Spinal cord (tissue), 9 donors: ENCODE measurements at regions not wholly inside any gene's neighbourhood (a gene's known extent, or its start where the extent isn't known, plus 50 kb on each side); places are given as distances from the start of the nearest gene placed in this dataset.

Experiments used
- DNase-seq, 6 donors: peaks; one replicate each; pipeline versions ENCODE4 v3.0.0 to v3.0.0-alpha.2; 2013 to 2015; ENCODE audit warnings: low spot score in 6 of 6, low read depth in 4 of 6
- H3K27ac ChIP-seq: one replicate; pipeline ENCODE4 v1.5.1; 2013; ENCODE audit warnings: low read depth, low read length, control low read depth
- H3K27me3 ChIP-seq: one replicate; pipeline ENCODE4 v1.6.1; 2013; ENCODE audit warnings: low read length; ENCODE audit not compliant: control insufficient read depth, insufficient read depth
- H3K36me3 ChIP-seq: one replicate; pipeline ENCODE4 v1.6.1; 2013; ENCODE audit warnings: low read length; ENCODE audit not compliant: control insufficient read depth, insufficient read depth
- H3K4me1 ChIP-seq: one replicate; pipeline ENCODE4 v1.6.1; 2013; ENCODE audit warnings: low read length; ENCODE audit not compliant: control insufficient read depth, insufficient read depth
- H3K4me3 ChIP-seq: one replicate; pipeline ENCODE4 v1.5.1; 2013; ENCODE audit warnings: low read depth, low read length, control low read depth
- H3K9me3 ChIP-seq: one replicate; pipeline ENCODE4 v1.6.1; 2013; ENCODE audit warnings: low read length; ENCODE audit not compliant: control insufficient read depth, insufficient read depth
- WGBS: methylation state at CpG from one replicate; pipeline ENCODE4 v1.1.5; 2013; ENCODE audit warnings: missing lambda C conversion rate; ENCODE audit not compliant: insufficient coverage; 5-methylcytosine and 5-hydroxymethylcytosine counted together
- donor health status: healthy.

DNA sequence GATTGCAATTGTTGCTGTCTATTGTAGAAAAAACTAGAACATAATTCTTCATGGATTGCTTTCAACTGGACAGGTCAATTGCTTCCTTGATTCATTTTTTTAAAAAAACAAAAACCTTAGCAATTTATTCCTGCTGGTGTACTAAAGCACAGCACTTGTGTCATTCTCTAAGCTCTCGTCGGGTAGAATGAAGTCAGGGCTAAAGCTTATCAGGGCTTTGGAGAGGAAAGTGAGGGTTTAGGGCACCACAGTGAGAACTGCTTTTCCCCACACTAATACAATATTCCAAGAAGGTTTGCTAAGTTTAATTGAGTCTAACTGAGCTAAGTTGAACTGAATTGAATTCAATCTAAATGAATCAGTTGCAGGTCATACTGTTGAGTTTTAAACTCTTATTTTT is 76.4 kb upstream of the TLR3 start:
- H3K4me1 ChIP-seq = no peaks in the 10 kb centered on the region
- no CpG with 5 or more reads among the region's 2 CpGs for WGBS
- no peak overlapping the region for H3K4me3 ChIP-seq
- no peaks in the 10 kb centered on the region for H3K9me3 ChIP-seq
- no peaks in the 10 kb centered on the region for H3K27me3 ChIP-seq
- DNase-seq = peak in 1 of 6 donors; percentile 6
- H3K27ac ChIP-seq = no peak overlapping the region
- no peaks in the 10 kb centered on the region for H3K36me3 ChIP-seq

GRCh38 chr4:185993328-185993973 is 75.5 kb upstream of the TLR3 start:
- 83% methylated on average over 6 of the region's 6 CpGs for WGBS

GRCh38 chr4:185994750-185995149 is 74.2 kb upstream of the TLR3 start:
- H3K36me3 ChIP-seq = no peaks in the 10 kb centered on the region
- DNase-seq = no peak
- no peaks in the 10 kb centered on the region for H3K27me3 ChIP-seq
- H3K4me3 ChIP-seq = no peak overlapping the region
- H3K27ac ChIP-seq = no peak overlapping the region
- WGBS = no CpG with 5 or more reads among the region's 1 CpG
- no peaks in the 10 kb centered on the region for H3K9me3 ChIP-seq
- H3K4me1 ChIP-seq = no peaks in the 10 kb centered on the region

More at GRCh38 chr4:185993328-185993973, 75.5 kb upstream of the TLR3 start:
- no peak overlapping the region for H3K4me3 ChIP-seq
- H3K4me1 ChIP-seq = no peaks in the 10 kb centered on the region
- H3K9me3 ChIP-seq = no peaks in the 10 kb centered on the region
- no peaks in the 10 kb centered on the region for H3K36me3 ChIP-seq
- DNase-seq = no peak
- H3K27me3 ChIP-seq = no peaks in the 10 kb centered on the region
- no peak overlapping the region for H3K27ac ChIP-seq

DNA sequence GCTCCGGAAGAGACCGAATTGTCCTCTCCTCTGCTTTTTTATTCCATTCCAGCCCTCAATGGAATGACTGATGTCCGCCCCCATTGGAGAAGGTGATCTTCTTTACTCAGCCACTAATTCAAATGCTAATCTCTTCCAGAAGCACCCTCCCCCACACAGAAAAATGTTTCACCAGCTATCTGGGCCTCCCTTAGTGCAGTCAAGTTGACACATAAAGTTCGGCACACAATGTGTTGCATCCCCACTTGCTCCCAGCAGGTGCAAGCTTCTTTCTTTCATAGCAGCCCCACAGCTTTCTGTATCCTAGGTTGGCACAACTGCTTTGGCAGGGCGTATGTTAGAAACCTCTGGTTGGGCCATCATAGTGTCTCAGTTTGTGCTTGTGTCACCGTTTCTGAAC is 73.3 kb upstream of the TLR3 start:
- DNase-seq = no peak
- no peak overlapping the region for H3K4me3 ChIP-seq
- no peaks in the 10 kb centered on the region for H3K36me3 ChIP-seq
- H3K4me1 ChIP-seq = no peaks in the 10 kb centered on the region
- no peaks in the 10 kb centered on the region for H3K9me3 ChIP-seq
- 88% methylated on average over 5 of the region's 6 CpGs for WGBS
- no peak overlapping the region for H3K27ac ChIP-seq
- no peaks in the 10 kb centered on the region for H3K27me3 ChIP-seq

DNA sequence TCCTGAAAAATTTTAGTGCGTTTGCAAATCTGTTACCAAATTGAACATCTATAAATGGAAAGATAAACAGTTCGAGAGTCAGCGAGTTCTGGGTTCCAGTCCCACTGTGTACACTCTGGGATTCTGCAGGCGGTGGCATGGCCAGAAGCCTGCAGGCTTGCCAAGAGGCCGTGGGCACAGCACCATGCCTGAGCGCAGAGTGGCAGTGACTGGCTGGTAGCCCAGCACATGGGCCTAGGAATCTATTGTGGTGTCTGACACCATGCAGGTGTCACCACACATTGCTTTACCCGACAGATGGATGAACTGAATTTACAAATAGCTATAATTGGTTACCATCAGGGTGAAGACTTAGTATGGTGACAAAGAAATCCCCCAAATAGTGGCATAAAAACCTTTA is 71.7 kb upstream of the TLR3 start:
- Histone ChIP-seq H3K9me3 (no peaks in the 10 kb centered on the region), H3K4me1 (no peaks in the 10 kb centered on the region), H3K27me3 (no peaks in the 10 kb centered on the region), H3K4me3 (no peak overlapping the region), H3K36me3 (no peaks in the 10 kb centered on the region), H3K27ac (no peak overlapping the region)
- DNase-seq = peak in 1 of 6 donors; percentile 90
- WGBS = 79% methylated on average over 5 of the region's 7 CpGs

DNA sequence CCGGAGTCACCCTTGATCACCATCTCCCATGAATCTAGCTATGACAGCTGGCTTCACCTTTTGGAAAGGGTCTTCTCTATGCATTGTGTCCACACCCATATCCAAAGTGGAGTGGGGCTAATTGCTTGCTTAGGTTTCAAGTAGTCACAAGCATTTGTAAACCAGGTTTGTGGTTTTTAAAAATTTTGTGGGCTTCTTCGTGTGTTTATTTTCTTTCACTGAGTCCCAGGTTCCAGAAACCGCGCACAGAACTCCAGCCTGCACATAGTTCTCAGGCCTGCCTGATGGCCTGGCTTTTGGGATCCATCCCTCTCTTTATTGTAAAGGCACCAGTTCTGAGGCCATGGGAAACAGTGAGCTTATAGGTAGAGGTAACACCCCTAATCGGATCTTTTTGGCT is 70.2 kb upstream of the TLR3 start:
- Histone ChIP-seq H3K27ac (no peak overlapping the region), H3K36me3 (no peaks in the 10 kb centered on the region), H3K9me3 (no peaks in the 10 kb centered on the region), H3K4me1 (no peaks in the 10 kb centered on the region), H3K27me3 (no peaks in the 10 kb centered on the region), H3K4me3 (no peak overlapping the region)
- DNase-seq = no peak
- 100% methylated on average over 5 of the region's 5 CpGs for WGBS

DNA sequence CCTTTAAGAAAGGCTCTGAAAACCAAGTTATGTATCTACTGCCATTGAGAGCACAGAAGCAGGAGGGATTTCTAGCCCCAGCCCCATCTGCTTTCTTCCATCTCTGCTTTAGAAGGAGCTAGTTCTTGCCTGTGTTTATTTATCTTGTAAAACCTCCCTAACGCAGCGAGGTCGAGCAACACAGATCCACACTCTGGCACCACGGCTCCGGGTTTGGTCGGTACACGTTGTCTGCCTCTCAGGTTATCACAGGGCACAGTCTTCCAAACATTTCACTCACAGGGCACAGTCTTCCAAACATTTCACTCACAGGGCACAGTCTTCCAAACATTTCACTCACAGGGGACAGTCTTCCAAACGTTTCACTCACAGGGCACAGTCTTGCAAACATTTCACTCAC is 69.7 kb upstream of the TLR3 start:
- 73% methylated on average over 8 of the region's 8 CpGs for WGBS
- Histone ChIP-seq H3K27ac (no peak overlapping the region), H3K27me3 (no peaks in the 10 kb centered on the region), H3K4me1 (no peaks in the 10 kb centered on the region), H3K9me3 (no peaks in the 10 kb centered on the region), H3K4me3 (no peak overlapping the region), H3K36me3 (no peaks in the 10 kb centered on the region)
- DNase-seq = peak in 1 of 6 donors; percentile 26

- H3K27ac ChIP-seq = no peak overlapping the region
- no peaks in the 10 kb centered on the region for H3K4me1 ChIP-seq
- DNase-seq = no peak
- H3K36me3 ChIP-seq = no peaks in the 10 kb centered on the region
- H3K27me3 ChIP-seq = no peaks in the 10 kb centered on the region
- 67% methylated on average over 8 of the region's 9 CpGs for WGBS
- no peak overlapping the region for H3K4me3 ChIP-seq
- H3K9me3 ChIP-seq = no peaks in the 10 kb centered on the region
Observed at GRCh38 chr4:186002853-186003252, 66.1 kb upstream of the TLR3 start.

DNA sequence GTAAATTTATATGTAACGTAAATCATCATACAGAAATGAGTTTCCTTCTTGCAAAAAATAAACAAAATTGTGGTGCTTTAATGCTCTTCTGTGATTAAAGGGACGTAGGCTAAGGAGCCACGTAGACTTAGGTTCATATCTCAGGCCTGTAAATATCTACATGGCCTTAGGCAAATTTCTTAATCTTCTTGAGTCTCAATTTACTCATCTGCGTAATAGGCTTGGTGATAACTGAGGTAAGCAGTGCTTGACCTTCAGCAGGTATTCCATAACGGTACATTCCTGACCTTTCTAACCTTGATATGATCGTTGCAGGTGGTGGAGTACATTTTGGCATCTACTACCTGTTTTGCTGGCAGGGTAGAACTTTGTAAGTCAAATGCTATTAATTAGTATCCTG is 65.2 kb upstream of the TLR3 start:
- H3K27ac ChIP-seq = no peak overlapping the region
- no peaks in the 10 kb centered on the region for H3K9me3 ChIP-seq
- no peaks in the 10 kb centered on the region for H3K4me1 ChIP-seq
- H3K4me3 ChIP-seq = no peak overlapping the region
- H3K27me3 ChIP-seq = no peaks in the 10 kb centered on the region
- no peak for DNase-seq
- no peaks in the 10 kb centered on the region for H3K36me3 ChIP-seq
- 100% methylated on average over 1 of the region's 6 CpGs for WGBS

DNA sequence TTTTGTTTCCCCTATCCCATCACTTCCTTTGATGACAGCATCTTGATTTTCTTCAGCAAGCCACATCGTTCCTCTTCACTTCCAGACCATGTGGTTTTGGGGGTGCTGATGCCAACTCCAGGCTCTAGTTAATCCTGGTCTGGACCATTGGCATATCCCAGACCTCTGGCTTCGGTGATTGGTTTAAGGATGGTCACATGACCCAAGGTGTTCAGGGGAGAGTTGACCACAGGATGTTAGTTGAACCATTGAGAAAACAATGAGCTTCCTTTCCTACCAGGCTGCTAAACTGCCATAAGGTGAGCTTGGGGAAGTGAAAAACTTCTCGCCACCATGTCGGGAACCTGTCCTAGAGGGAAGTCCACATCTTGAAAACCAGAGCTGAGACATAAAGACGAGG is 60.9 kb upstream of the TLR3 start:
- H3K4me3 ChIP-seq = no peak overlapping the region
- no peak overlapping the region for H3K27ac ChIP-seq
- H3K4me1 ChIP-seq = no peaks in the 10 kb centered on the region
- H3K27me3 ChIP-seq = no peaks in the 10 kb centered on the region
- H3K9me3 ChIP-seq = no peaks in the 10 kb centered on the region
- 100% methylated on average over 3 of the region's 5 CpGs for WGBS
- DNase-seq = no peak
- H3K36me3 ChIP-seq = no peaks in the 10 kb centered on the region
